ENCODE measurements at regions not wholly inside any gene's neighbourhood (a gene's known extent, or its start where the extent isn't known, plus 50 kb on each side); places are given as distances from the start of the nearest gene placed in this dataset.

DNA sequence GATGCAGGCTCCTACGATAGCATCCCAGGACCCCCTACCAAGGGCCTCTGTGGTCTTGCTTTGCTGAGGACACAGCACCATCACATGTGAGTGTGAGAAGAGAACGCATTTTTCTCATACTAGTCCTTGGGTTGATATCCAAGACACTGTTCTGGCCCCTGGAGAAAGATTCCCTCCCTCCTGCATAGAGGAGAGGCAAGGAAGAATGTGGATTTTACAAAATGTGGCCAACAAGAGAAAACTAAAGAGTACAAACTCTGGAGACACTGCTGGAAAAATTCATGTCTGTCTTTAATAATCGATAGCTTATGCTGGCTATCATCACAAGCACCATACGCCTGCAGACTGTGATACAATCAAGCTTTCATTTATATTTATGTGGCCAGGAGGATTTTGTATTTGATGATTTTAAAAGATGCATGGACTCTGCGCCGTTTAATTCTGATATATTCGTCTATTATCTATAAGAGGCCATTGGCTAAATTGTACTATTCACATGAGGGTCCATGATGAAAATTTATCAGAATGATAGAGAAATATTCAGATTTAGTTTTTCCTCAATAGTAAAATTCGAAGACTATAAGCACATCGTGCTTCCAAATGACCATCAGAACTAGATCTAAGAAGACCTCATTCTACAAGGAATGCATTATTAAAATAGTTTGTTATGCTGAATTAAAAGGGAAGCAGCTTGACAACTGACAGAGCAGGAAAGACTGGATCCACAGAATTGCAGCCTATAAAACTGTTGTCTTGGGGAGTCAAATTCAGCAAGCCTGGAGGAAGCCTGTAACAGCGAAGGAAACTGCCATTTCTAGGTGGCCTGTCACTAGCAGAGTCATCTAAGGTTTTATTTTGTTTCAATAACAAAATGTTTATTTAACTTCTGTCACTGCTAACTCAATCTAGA, 578.7 kb downstream of the DIAPH3 start:
- ATAC-seq, result no peak
- intact Hi-C loops (cut with DNase I), result no loop called here
- no peak for DNase-seq (ENCODE audit: missing footprints)

DNA sequence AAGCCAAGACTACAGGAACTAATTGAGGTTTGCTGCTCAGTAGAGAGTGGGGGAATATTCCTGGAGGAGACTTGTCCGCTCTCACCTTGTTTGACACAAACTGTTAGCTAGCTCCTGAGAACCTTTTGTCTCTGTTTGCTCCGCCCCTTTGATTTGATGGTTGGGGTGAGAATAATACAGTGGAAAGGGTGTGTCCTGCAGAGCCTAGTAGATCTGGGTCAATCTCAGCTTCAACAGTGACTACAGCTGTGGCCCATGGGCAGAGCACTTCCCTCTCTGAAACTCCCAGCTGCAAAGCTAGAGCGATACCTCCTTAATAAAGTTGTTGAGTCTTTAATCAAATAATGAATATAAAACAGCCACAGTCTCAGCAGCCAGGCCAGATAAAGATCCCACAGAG, 576.7 kb downstream of the DIAPH3 start:
- DNase-seq (ENCODE audit: missing footprints) (no peak), ATAC-seq (no peak)
- intact Hi-C loops (cut with DNase I), result no loop called here

DNA sequence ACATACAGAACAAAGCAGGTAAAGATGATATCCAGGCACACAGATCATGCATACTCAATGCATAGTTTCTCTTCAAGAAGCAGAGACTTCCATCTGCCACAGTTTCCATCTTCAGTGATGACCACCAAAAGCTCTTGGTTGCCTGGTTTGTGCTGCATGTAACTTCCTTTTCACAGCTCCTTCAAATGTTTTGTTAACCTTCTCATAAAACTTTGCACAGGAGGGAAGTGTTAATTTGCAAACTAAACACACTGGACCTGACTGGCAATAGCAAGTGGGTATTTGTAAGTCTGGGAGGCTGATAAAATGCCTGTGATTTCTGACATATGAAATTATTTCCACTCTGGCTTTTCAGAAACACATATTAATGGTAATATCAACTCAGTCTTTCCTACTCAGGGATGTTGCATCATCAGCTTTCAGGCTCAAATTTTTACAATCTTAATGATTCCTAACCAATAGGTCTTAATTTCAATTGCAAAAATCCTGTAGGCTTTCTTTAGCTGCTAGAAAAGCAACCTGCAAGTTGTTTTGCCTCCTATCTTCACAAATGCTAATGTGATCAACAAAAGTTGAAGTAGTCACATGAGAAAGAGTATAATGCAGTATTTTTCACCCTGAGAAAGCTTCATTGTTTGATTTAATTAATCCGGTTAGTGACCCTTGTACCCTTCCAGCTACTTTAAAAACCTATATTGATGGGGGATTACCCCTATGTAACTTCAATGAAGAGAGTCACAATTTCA, 575.6 kb downstream of the DIAPH3 start:
- DNase-seq (ENCODE audit: missing footprints), result no peak
- no peak for ATAC-seq
- intact Hi-C loops (cut with DNase I), result no loop called here

DNA sequence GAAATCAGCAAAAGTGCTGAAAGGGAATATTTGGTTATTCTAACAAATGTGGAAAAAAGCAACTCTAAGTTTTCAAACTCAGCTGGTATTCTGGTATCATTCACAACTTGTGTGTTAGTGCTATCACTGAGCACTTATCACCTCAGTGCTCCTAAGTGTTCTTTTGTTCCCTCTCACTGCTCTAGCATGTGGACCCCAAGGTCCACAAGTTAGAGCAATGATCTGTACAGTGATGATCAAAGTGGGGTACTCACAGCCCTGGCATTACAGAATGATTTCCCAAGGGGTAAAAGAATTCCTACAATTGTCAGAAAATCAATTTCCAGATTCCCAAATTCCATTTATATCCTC, 575.0 kb downstream of the DIAPH3 start:
- intact Hi-C loops (cut with DNase I), result no loop called here
- DNase-seq (ENCODE audit: missing footprints) (no peak), ATAC-seq (no peak)

DNA sequence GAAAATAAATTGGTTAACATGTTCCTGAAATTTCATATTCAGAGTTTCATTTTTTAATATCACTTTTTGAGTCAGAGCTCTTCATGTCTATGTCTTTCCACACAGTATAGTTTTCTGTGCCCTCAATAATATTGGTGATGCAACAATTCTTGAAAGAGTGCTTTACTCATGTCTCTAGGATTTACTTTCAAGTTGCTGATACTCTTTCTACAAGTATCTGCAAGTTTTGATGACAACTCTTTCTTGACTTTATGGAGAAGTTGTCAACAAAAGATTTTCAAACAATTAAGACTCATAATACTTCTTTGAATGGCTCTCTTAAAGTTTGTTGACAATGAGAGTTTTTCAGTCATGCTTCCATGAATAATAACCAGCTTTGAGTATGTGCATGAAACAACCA, 561.7 kb downstream of the DIAPH3 start:
- ATAC-seq (no peak), DNase-seq (ENCODE audit: missing footprints) (no peak)
- intact Hi-C loops (cut with DNase I), result no loop called here

DNA sequence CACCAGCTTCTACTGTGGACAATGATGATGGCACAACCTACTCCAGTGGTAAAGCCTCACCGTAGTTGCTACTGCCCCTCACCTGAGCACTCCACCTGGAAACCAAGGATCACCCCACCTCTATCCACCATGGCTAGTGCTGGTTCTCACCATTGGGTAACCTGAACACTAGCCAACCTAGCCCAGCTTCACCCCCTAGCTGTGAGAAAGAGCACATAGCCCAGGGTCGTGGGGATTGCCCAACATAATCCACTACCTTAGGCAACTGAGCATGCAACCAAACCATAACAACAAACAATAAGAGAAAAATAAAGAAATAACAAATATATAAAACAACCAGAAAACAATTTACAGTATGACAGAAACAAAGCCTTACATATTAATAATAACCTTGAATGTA, 560.1 kb downstream of the DIAPH3 start:
- intact Hi-C loops (cut with DNase I), result no loop called here
- DNase-seq (ENCODE audit: missing footprints) (no peak), ATAC-seq (no peak)

DNA sequence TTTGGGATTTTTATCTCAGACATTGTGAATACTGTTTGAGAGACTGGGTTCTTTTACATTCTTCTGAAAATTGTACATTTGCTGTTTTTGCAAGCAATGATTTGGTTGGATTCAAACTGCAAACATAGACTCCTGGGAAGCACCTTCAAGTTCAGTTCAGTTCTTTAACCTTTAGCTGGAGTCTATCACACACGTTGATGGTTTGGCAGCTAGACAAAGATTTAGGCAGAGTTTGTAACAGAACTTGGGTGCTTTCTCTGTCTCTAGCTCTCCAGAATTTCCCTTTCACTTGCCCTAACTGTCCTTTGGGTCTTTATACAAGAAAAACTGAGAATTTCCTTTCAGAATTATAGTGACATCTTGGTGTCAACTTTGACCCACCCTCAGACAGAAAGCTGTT, 556.6 kb downstream of the DIAPH3 start:
- DNase-seq (ENCODE audit: missing footprints) (no peak), ATAC-seq (no peak)
- intact Hi-C loops (cut with DNase I), result no loop called here

DNA sequence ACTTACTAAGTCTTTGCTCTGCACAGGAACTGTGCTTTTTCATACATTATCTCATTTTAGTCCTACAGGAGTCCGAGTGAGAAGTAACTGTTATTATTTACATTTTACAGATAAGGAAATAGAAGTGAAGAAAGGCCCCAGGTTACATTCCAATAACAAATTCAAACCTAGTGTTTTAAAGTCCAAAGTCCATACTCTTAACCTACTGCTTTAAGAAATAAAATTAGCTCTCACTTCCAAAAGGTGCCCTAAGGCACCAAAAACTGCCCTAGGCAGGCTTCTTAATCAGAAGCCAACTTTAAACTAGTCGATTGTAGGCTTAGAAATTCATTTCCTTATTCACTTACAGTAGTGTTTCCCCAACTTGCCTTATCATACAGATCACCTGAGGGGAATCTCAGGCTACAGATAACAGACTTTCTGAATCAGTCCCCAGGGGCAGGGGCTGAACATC, 555.9 kb downstream of the DIAPH3 start:
- intact Hi-C loops (cut with DNase I), result no loop called here
- ATAC-seq (no peak), DNase-seq (ENCODE audit: missing footprints) (no peak)

DNA sequence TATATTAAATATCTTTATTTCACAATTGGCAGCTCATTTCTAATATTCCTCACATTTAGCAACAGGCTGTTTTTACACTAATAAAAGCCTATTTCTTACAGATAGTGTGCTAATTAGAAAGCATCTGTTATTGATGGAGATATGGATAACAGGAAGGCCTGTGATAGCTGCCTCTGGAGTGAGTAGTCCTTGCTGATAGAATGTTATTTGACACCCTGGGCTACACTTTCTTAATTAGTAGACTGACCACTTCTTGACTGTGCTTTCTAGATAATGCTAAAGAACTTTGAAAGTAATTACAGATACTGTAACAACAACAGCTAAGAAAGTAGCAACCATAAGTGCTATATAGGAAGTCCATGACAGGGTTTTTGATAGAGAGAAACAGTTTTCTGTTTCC, 554.3 kb downstream of the DIAPH3 start:
- ATAC-seq (no peak), DNase-seq (ENCODE audit: missing footprints) (no peak)
- intact Hi-C loops (cut with DNase I), result no loop called here
